ENCODE measurements at regions not wholly inside any gene's neighbourhood (a gene's known extent, or its start where the extent isn't known, plus 50 kb on each side); places are given as distances from the start of the nearest gene placed in this dataset.

DNA sequence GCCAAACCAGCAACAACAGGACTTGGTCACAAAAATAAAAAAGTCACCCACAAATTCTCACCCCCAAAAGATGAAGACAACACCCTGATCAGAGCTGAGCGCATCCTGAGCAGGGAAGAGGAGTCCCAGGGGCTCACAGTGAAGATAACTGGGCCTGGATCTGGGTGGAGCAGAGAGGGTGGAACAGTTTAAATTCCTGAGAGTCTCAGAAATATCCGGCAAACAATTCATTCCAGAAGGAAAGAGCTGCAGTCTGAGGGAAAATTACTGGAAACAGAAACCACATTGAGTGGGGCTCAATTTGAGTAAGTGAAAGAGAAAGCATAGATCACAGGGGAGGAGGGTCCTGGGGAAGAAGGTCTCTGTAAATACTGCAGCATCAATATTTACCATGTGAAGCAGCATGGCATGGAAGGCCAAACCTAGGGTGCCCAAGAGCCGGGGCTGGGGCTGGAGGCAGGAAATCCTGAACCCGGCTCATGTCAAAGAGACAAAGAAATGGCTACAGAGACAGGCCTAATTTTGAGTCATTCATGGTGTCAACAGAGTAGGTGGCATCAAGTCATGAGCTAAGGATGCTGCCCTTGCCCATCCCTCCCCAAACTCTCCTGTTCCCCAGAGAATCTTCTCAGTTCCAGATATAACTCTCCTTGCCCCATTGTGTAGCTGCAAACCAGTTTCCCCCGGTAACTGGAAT is 61.4 kb upstream of the ZBTB7C start:
- H3K27ac ChIP-seq = peak overlapping the region in 2 of 4 donors; percentile 14 to 57
- no peaks in the 10 kb centered on the region for H3K4me1 ChIP-seq
- H3K36me3 ChIP-seq = no peaks in the 10 kb centered on the region
- no peak overlapping the region for H3K4me3 ChIP-seq
- TF ChIP-seq, protein P1, sequence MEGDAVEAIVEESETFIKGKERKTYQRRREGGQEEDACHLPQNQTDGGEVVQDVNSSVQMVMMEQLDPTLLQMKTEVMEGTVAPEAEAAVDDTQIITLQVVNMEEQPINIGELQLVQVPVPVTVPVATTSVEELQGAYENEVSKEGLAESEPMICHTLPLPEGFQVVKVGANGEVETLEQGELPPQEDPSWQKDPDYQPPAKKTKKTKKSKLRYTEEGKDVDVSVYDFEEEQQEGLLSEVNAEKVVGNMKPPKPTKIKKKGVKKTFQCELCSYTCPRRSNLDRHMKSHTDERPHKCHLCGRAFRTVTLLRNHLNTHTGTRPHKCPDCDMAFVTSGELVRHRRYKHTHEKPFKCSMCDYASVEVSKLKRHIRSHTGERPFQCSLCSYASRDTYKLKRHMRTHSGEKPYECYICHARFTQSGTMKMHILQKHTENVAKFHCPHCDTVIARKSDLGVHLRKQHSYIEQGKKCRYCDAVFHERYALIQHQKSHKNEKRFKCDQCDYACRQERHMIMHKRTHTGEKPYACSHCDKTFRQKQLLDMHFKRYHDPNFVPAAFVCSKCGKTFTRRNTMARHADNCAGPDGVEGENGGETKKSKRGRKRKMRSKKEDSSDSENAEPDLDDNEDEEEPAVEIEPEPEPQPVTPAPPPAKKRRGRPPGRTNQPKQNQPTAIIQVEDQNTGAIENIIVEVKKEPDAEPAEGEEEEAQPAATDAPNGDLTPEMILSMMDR (IDR thresholded peaks at IDR 0.05) = no peak
- intact Hi-C loops (cut with DNase I) = loop anchor here (10.0 kb wide), 1 partner anchor 74 kb away; no protein-coding TSS in a partner anchor
- no peaks in the 10 kb centered on the region for H3K9me3 ChIP-seq
- DNase-seq = no peak
- WGBS, 2 donors = 78 to 79% methylated on average over 5 of the region's 5 CpGs
- H3K27me3 ChIP-seq = no peaks in the 10 kb centered on the region

DNA sequence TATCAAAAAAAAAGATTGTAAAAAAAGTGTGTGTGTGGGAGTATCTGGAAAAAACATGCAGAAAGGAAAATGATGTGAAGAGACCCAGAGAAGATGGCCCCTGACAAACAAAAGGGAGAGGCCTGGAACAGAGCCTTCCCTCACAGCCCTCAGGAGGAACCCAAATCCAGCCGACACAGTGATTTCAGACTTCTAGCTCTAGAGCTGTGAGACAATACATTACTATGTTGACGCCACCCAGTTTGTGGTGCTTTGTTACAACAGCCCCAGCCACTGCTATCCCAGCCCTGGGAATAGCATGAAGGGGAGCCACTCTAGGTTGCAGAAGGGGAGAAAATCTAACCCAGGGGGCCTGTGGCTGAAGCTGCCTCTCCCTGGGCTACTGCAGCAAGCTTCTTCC is 59.0 kb upstream of the ZBTB7C start:
- WGBS, 2 donors = 90 to 96% methylated on average over 2 of the region's 2 CpGs

DNA sequence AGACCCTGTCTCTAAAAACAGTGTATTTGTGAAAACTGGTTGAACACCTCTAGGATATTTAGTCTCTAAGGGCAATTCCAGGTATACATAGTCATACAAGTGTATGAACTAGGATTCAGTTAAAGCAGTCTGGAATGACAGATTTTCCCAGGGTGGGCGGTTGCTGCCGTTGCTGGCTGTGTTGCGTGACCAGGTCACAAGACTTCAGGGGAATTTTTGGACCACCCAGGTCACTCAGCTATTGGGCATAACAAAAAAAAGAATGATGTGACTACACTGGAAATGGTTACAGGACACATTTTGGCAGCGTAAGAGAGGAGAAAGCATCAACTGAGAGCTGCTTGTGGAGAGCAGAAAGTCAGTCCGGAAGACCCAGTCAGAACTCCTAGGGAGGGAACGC is 58.0 kb upstream of the ZBTB7C start:
- H3K4me3 ChIP-seq = no peak overlapping the region
- intact Hi-C loops (cut with DNase I) = no loop called here
- H3K27ac ChIP-seq = no peak overlapping the region
- 93 to 96% methylated on average over 6 of the region's 6 CpGs for WGBS, 2 donors
- no peaks in the 10 kb centered on the region for H3K4me1 ChIP-seq
- no peak for DNase-seq
- no peaks in the 10 kb centered on the region for H3K36me3 ChIP-seq
- no peaks in the 10 kb centered on the region for H3K9me3 ChIP-seq
- H3K27me3 ChIP-seq = no peaks in the 10 kb centered on the region
- TF ChIP-seq EP300 (IDR thresholded peaks at IDR 0.05) (no peak), POLR2AphosphoS5 (IDR thresholded peaks at IDR 0.05) (no peak), POLR2A (IDR thresholded peaks at IDR 0.05) (no peak)
- TF ChIP-seq, protein P1 (IDR thresholded peaks at IDR 0.05) = no peak

More for the DNA sequence above, 59.0 kb upstream of the ZBTB7C start:
- Histone ChIP-seq H3K27ac (no peak overlapping the region), H3K4me1 (no peaks in the 10 kb centered on the region), H3K9me3 (no peaks in the 10 kb centered on the region), H3K4me3 (no peak overlapping the region), H3K36me3 (no peaks in the 10 kb centered on the region), H3K27me3 (no peaks in the 10 kb centered on the region)
- intact Hi-C loops (cut with DNase I) = no loop called here
- no peak for TF ChIP-seq EP300 (IDR thresholded peaks at IDR 0.05)
- TF ChIP-seq POLR2AphosphoS5 (IDR thresholded peaks at IDR 0.05) = no peak
- no peak for TF ChIP-seq POLR2A (IDR thresholded peaks at IDR 0.05)
- TF ChIP-seq, protein P1 (IDR thresholded peaks at IDR 0.05) = no peak
- DNase-seq = no peak

DNA sequence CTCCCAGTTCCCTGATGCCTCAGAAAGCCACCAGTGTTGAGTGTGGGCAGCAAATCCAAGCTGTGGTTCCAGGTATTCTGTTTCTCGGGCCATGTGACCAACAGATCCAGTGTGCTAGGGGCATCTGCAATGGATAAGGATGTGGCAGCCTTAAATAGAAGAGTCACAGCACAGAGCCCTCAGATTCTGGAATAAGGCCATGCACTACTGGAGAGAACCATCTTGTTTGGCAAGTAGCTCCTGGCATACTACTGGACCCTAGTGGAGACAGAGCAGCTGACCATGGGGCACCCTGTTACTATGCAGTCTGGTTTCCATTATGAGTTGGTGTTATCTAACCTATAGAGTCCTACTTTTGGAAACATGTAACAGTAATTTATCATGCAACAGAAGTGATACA is 53.3 kb upstream of the ZBTB7C start:
- TF ChIP-seq, protein P1 (IDR thresholded peaks at IDR 0.05) = no peak
- TF ChIP-seq EP300 (IDR thresholded peaks at IDR 0.05) (no peak), POLR2AphosphoS5 (IDR thresholded peaks at IDR 0.05) (no peak), POLR2A (IDR thresholded peaks at IDR 0.05) (no peak)
- WGBS, 2 donors = 93 to 95% methylated on average over 1 of the region's 1 CpG
- Histone ChIP-seq H3K9me3 (no peaks in the 10 kb centered on the region), H3K27ac (no peak overlapping the region), H3K4me3 (no peak overlapping the region), H3K36me3 (no peaks in the 10 kb centered on the region), H3K27me3 (no peaks in the 10 kb centered on the region), H3K4me1 (no peaks in the 10 kb centered on the region)
- intact Hi-C loops (cut with DNase I) = no loop called here
- DNase-seq = no peak

Data from sigmoid colon (tissue), 6 donors.